Liver (tissue), 8 donors: ENCODE measurements at regions not wholly inside any gene's neighbourhood (a gene's known extent, or its start where the extent isn't known, plus 50 kb on each side); places are given as distances from the start of the nearest gene placed in this dataset.

ENCODE experiments used
- DNase-seq: peaks from one replicate; pipeline ENCODE4 v3.0.0-alpha.2; 2017; ENCODE audit warnings: low spot score
- H3K27ac ChIP-seq, 2 donors: one replicate each; pipeline ENCODE4 v1.7.0; 2013; ENCODE audit warnings: inconsistent platforms in 2 of 2, low read length in 2 of 2, control low read depth in 1 of 2, low read depth in 1 of 2, mild to moderate bottlenecking in 1 of 2
- H3K27me3 ChIP-seq, 4 donors: one replicate each; pipeline versions ENCODE4 v1.6.1 to v1.7.0; 2013; ENCODE audit warnings: low read length in 3 of 4, inconsistent platforms in 1 of 4, mild to moderate bottlenecking in 1 of 4, moderate library complexity in 1 of 4; ENCODE audit not compliant: control insufficient read depth in 4 of 4, insufficient read depth in 4 of 4
- H3K36me3 ChIP-seq, 4 donors: one replicate each; pipeline versions ENCODE4 v1.6.1 to v1.7.0; 2013; ENCODE audit warnings: low read length in 3 of 4, mild to moderate bottlenecking in 3 of 4, low read depth in 1 of 4, moderate library complexity in 1 of 4; ENCODE audit not compliant: control insufficient read depth in 4 of 4, insufficient read depth in 3 of 4
- H3K4me1 ChIP-seq, 4 donors: one replicate each; pipeline versions ENCODE4 v1.6.1 to v1.7.0; 2013; ENCODE audit warnings: low read length in 3 of 4, mild to moderate bottlenecking in 3 of 4, moderate library complexity in 1 of 4; ENCODE audit not compliant: control insufficient read depth in 4 of 4, insufficient read depth in 4 of 4
- H3K4me3 ChIP-seq, 3 donors: one replicate each; pipeline versions ENCODE4 v1.6.1 to v1.7.0; 2013; ENCODE audit warnings: low read length in 3 of 3, control low read depth in 1 of 3, low read depth in 1 of 3, mild to moderate bottlenecking in 1 of 3
- H3K9ac ChIP-seq, 2 donors: one replicate each; pipeline ENCODE4 v1.7.0; 2013; ENCODE audit warnings: low read length in 2 of 2, mild to moderate bottlenecking in 2 of 2, moderate library complexity in 2 of 2, control low read depth in 1 of 2, low read depth in 1 of 2
- H3K9me3 ChIP-seq, 4 donors: one replicate each; pipeline versions ENCODE4 v1.6.1 to v1.7.0; 2013; ENCODE audit warnings: low read length in 3 of 4; ENCODE audit not compliant: control insufficient read depth in 4 of 4
- ATF3 ChIP-seq: IDR thresholded peaks from 2 replicates; pipeline ENCODE4 v1.6.1; 2016; ENCODE audit warnings: antibody characterized with exemption
- CTCF ChIP-seq: fragments of 150-350 bp; IDR thresholded peaks from 2 replicates; pipeline ENCODE4 v1.5.1; 2017; ENCODE audit warnings: improper control_type of control experiment, low read depth, low read length; ENCODE audit not compliant: missing input control
- EGR1 ChIP-seq, 2 donors: IDR thresholded peaks; 2 replicates each; pipeline ENCODE4 v1.6.1; 2016 to 2018; ENCODE audit warnings: antibody characterized with exemption in 2 of 2, low read depth in 2 of 2
- FOXA1 ChIP-seq: IDR thresholded peaks from 2 replicates; pipeline ENCODE4 v1.6.1; 2016; ENCODE audit warnings: antibody characterized with exemption
- FOXA2 ChIP-seq: IDR thresholded peaks from 2 replicates; pipeline ENCODE4 v1.6.1; 2016; ENCODE audit warnings: antibody characterized with exemption
- HNF4A ChIP-seq, 2 donors: conservative IDR thresholded peaks; 2 replicates each; pipeline ENCODE4 v1.6.1; 2016; ENCODE audit warnings: antibody characterized with exemption in 2 of 2, mild to moderate bottlenecking in 2 of 2
- HNF4G ChIP-seq: IDR thresholded peaks from 2 replicates; pipeline ENCODE4 v1.6.1; 2016; ENCODE audit warnings: antibody characterized with exemption
- JUND ChIP-seq, 2 donors: IDR thresholded peaks; 2 replicates each; pipeline ENCODE4 v1.6.1; 2016; ENCODE audit warnings: antibody characterized with exemption in 2 of 2
- NR2F2 ChIP-seq: IDR thresholded peaks from 2 replicates; pipeline ENCODE4 v1.6.1; 2016; ENCODE audit warnings: antibody characterized with exemption
- REST ChIP-seq: IDR thresholded peaks from 2 replicates; pipeline ENCODE4 v1.6.1; 2016; ENCODE audit warnings: antibody characterized with exemption, mild to moderate bottlenecking
- RXRA ChIP-seq, 2 donors: IDR thresholded peaks; 2 replicates each; pipeline ENCODE4 v1.6.1; 2017 to 2018; ENCODE audit warnings: antibody characterized with exemption in 2 of 2, mild to moderate bottlenecking in 1 of 2
- SP1 ChIP-seq: IDR thresholded peaks from 2 replicates; pipeline ENCODE4 v1.6.1; 2018; ENCODE audit warnings: antibody characterized with exemption, mild to moderate bottlenecking
- TAF1 ChIP-seq: conservative IDR thresholded peaks from 2 replicates; pipeline ENCODE4 v1.6.1; 2016; ENCODE audit warnings: antibody characterized with exemption, mild to moderate bottlenecking
- YY1 ChIP-seq: IDR thresholded peaks from 2 replicates; pipeline ENCODE4 v1.6.1; 2016; ENCODE audit warnings: antibody characterized with exemption, mild to moderate bottlenecking
- ZBTB33 ChIP-seq: IDR thresholded peaks from 2 replicates; pipeline ENCODE4 v1.6.1; 2016; ENCODE audit warnings: antibody characterized with exemption
- WGBS: extraction: QIAGEN DNeasy Blood & Tissue Kit; methylation state at CpG from one replicate; pipeline ENCODE4 v1.1.7; 2013; 5-methylcytosine and 5-hydroxymethylcytosine counted together
- TF ChIP-seq, protein P1 (sequence below): IDR thresholded peaks from 2 replicates; pipeline ENCODE4 v1.6.1; 2016; ENCODE audit warnings: antibody characterized with exemption
- donor health status: healthy.
- donor health status: healthy.
- donor health status: healthy.
- donor health status: healthy.
- donor health status: healthy.

GRCh38 chr2:120481446-120482194 is 135.7 kb downstream of the INHBB start:
- Histone ChIP-seq H3K9ac (peak overlapping the region in 1 of 2 donors; percentile 19), H3K27ac (peak overlapping the region; percentile 89 to 95), H3K9me3 (no peaks in the 10 kb centered on the region), H3K36me3 (no peaks in the 10 kb centered on the region), H3K4me3 (no peak overlapping the region), H3K4me1 (peaks cover 17 to 59% (median 38%) of the 10 kb centered on the region in 4 donors), H3K27me3 (no peaks in the 10 kb centered on the region)
- 34% methylated on average over 17 of the region's 17 CpGs for WGBS
- TF ChIP-seq JUND (IDR thresholded peaks at IDR 0.05) (peak in 1 of 2 donors; percentile 60), FOXA1 (no peak), HNF4A (conservative IDR thresholded peaks at IDR 0.05) (peak; percentile 55 to 74), RXRA (IDR thresholded peaks at IDR 0.05) (peak; percentile 77 to 85), HNF4G (peak; percentile 4), CTCF (no peak), TAF1 (no peak), SP1 (peak; percentile 61), FOXA2 (peak; percentile 19), EGR1 (IDR thresholded peaks at IDR 0.05; ENCODE audit: low read depth in 2 of 2) (no peak), REST (peak; percentile 34), ZBTB33 (no peak), YY1 (peak; percentile 80)
- TF ChIP-seq, protein P1, sequence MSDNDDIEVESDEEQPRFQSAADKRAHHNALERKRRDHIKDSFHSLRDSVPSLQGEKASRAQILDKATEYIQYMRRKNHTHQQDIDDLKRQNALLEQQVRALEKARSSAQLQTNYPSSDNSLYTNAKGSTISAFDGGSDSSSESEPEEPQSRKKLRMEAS = peak; percentile 75
- no peak for DNase-seq

DNA sequence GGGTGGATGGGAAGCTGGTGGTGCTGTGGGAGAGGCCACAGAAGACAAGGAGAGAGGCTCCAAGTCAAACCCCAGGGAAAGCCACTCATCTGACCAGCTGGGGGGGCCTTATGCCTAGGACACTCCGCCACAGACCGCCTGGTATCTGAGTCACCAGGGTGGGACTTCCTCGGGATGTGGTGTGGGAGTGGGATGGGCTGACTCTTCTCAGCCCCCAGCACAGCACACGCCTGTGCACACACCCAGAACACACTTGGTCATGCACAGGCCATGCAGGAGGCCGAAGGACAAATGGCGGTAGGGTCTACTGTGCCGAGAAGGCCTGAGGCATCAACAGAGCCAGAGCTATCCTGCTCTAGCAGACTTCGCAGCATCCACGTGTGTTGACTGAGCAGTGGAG is 136.4 kb downstream of the INHBB start:
- no peaks in the 10 kb centered on the region for H3K9me3 ChIP-seq
- peak overlapping the region; percentile 89 to 95 for H3K27ac ChIP-seq
- H3K9ac ChIP-seq = no peak overlapping the region
- peaks cover 17 to 53% (median 36%) of the 10 kb centered on the region in 4 donors for H3K4me1 ChIP-seq
- H3K36me3 ChIP-seq = no peaks in the 10 kb centered on the region
- no peaks in the 10 kb centered on the region for H3K27me3 ChIP-seq
- WGBS = 94% methylated on average over 9 of the region's 9 CpGs
- DNase-seq = no peak
- H3K4me3 ChIP-seq = no peak overlapping the region
- TF ChIP-seq REST (no peak), EGR1 (IDR thresholded peaks at IDR 0.05; ENCODE audit: low read depth in 2 of 2) (no peak), ATF3 (no peak), NR2F2 (no peak), SP1 (no peak), ZBTB33 (no peak)
- TF ChIP-seq, protein P1 = no peak
